Fibroblast of villous mesenchyme (primary cell): ENCODE measurements at regions not wholly inside any gene's neighbourhood (a gene's known extent, or its start where the extent isn't known, plus 50 kb on each side); places are given as distances from the start of the nearest gene placed in this dataset.

ENCODE experiments used
- DNase-seq: peaks from one replicate; pipeline ENCODE4 v3.0.0-alpha.2; 2010; ENCODE audit warnings: low read depth
- H3K4me3 ChIP-seq: 2 replicates; pipeline ENCODE4 v1.5.1; 2011; ENCODE audit warnings: low read depth, mild to moderate bottlenecking, low read length
- TF ChIP-seq, protein P1 (sequence below): IDR thresholded peaks from 2 replicates; pipeline ENCODE4 v1.5.1; 2012; ENCODE audit warnings: low read depth, mild to moderate bottlenecking, low read length; ENCODE audit not compliant: insufficient read depth

DNA sequence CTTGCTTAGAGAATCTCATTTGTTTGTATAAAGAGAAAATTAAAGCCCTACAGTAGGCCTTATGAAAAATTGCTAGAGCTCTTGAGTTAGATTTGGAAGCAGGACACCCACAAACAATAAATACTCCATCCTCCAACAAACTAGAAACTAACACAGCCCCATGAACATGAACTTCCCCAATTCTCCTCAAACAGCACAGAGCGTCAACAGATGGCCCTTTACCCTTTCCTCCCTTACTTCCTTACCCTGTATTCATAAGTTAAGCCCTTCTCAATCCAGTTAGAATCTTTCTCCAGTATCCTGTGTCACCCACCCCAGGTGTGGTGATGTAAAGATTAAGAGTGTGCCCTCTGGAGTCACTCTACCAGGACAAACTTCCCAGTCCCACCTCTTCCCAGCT lies 113.7 kb downstream of the UNC5CL start:
- H3K4me3 ChIP-seq: no peak overlapping the region
- DNase-seq: no peak
- TF ChIP-seq, protein P1, sequence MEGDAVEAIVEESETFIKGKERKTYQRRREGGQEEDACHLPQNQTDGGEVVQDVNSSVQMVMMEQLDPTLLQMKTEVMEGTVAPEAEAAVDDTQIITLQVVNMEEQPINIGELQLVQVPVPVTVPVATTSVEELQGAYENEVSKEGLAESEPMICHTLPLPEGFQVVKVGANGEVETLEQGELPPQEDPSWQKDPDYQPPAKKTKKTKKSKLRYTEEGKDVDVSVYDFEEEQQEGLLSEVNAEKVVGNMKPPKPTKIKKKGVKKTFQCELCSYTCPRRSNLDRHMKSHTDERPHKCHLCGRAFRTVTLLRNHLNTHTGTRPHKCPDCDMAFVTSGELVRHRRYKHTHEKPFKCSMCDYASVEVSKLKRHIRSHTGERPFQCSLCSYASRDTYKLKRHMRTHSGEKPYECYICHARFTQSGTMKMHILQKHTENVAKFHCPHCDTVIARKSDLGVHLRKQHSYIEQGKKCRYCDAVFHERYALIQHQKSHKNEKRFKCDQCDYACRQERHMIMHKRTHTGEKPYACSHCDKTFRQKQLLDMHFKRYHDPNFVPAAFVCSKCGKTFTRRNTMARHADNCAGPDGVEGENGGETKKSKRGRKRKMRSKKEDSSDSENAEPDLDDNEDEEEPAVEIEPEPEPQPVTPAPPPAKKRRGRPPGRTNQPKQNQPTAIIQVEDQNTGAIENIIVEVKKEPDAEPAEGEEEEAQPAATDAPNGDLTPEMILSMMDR: no peak

DNA sequence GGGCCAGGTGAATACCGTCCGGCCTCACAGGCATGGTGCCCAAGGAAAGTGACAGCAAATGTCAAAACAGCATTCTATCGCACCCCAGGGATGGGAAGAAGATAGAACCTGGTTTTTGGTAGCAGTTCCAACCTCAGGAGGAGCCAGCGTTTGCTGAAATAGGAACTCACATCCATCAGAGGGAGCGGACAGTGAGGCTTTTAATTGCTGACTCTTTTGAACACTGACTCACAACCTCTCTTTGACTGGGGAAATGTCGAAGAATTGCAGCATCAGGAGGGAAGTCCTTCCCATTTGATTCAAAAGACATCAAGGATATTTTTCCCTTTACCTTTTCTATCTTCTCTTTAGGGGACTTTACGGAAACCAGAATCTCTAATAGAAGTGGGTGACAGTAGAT lies 114.2 kb downstream of the UNC5CL start:
- TF ChIP-seq, protein P1: no peak
- H3K4me3 ChIP-seq: no peak overlapping the region
- DNase-seq: no peak

DNA sequence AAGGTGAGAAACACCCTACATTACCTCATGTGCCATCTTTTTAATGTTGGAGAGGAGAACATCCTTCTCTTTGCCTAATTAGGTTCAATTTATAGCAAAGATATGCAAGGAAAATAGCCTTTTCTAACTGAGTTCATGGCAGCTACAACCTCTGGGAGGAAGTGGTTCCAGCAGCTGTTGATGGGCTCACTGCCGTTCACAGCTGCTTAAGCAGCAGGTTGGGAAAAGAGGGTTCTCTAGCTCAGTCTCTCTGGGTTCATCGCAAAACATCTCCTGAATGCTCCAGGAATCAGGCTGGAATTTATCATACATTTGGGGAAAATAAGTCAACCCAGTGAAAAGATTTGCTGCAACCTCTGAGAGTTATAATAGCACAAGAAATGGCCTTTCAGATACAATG lies 115.1 kb downstream of the UNC5CL start:
- DNase-seq: no peak
- H3K4me3 ChIP-seq: no peak overlapping the region
- TF ChIP-seq, protein P1: no peak

DNA sequence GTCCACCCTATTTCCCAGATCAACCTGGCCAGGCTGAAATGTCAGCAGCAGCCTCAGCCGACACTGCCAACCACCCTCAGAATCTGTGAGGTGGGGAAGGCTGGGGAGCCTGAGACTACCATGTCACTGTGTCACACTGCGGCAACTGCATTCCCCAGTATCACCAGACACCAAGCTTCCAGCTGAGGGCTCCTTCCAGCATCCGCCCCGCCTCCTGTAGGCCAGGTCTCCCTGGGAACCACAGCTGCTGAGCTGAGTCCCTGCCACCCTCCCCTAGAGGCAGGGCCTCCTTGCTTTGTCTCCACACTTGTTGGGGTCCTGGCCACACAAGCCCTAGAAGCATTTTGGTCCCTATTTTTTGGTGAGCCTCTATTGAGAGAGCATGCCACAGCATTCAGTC lies 115.7 kb downstream of the UNC5CL start:
- TF ChIP-seq, protein P1: no peak
- DNase-seq: no peak
- H3K4me3 ChIP-seq: no peak overlapping the region

DNA sequence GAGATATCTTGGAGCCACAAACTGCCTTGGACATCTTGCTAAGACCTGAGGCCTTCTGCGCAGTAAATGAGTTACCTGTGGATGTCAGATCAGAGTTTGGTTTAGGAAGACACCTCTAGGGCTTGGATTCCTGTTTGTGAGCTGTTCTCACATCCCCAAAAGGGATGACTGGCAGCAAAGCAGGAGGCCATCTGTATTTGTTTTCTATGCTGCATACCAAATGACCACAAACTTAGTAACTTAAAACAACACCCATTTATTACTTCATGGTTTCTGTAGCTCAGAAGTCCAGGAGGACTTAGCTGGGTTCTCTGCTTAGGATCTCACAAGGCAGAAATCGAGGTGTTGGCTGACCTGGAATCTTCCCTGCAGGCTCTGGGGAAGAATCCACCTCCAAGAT lies 116.7 kb downstream of the UNC5CL start:
- no peak overlapping the region for H3K4me3 ChIP-seq

DNA sequence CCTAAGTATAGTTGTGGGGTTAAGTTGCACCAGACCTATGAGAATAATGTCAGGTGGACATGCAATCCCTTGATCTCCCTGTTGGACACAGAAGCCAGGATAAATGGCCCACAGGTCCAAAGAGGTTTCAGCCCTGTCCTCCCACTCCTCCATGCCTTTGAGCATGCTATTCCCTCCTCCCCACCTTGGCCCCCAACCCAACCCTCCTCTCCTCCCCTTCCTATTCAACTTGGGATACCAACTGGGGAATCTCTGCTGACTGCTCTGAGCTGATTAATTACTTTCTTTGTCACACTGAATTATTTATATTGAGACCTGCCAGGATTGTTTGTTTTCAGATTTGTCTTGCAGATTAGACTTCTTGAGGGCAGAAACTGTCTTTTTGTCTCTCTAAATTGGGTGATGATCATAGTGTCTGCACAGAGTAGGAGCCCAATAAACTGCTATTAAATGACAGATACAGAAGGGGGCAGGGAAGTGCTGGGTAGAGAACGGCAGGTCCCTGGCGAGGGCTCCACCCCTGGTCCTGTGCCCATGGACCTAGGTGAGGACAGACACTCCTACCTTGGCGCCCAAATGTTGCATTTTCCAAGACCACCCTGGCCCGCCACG lies 120.9 kb downstream of the UNC5CL start:
- H3K4me3 ChIP-seq: no peak overlapping the region
- TF ChIP-seq, protein P1: no peak
- DNase-seq: no peak

More for the DNA sequence above, 116.7 kb downstream of the UNC5CL start:
- peak; percentile 15 for DNase-seq
- TF ChIP-seq, protein P1: no peak

DNA sequence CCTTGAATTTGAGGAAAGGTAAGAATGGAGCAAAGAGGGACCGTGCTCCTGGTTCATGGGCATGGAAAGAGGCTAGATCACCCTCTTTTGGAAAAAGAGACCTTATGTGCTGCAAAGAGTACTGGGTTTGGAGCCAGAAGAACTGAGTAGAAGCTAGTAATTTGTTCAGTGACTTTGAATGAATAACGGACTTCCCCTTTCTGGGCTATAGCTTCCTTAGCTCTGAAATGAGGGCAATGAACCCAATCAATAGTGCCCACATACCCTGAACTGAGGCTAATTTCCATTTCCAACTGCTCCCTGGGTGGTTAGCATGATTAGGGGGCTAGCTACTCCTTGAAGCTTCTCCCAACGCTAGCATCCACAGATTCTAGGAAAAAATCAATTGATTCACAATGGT lies 121.4 kb downstream of the UNC5CL start:
- no peak overlapping the region for H3K4me3 ChIP-seq
- no peak for DNase-seq
- TF ChIP-seq, protein P1: no peak
